HUES64 (cell line): ENCODE measurements at regions not wholly inside any gene's neighbourhood (a gene's known extent, or its start where the extent isn't known, plus 50 kb on each side); places are given as distances from the start of the nearest gene placed in this dataset.
"Not testable (repeated sequence)": the region's sequence is repeated elsewhere in the genome, so short reads cannot be mapped to it uniquely, and the experiment has no call there.

Experiments
- H3K27ac ChIP-seq: 2 replicates; pipeline ENCODE4 v1.7.0; 2013; ENCODE audit warnings: low read depth, low read length, inconsistent platforms
- H3K27me3 ChIP-seq: 2 replicates; pipeline ENCODE4 v1.6.1; 2013; ENCODE audit warnings: mild to moderate bottlenecking, low read length; ENCODE audit not compliant: insufficient read depth
- H3K36me3 ChIP-seq: 2 replicates; pipeline ENCODE4 v1.6.1; 2013; ENCODE audit warnings: mild to moderate bottlenecking, low read length; ENCODE audit not compliant: insufficient read depth
- H3K4me1 ChIP-seq: 2 replicates; pipeline ENCODE4 v1.6.1; 2013; ENCODE audit warnings: mild to moderate bottlenecking, low read length, moderate library complexity; ENCODE audit not compliant: insufficient read depth
- H3K4me3 ChIP-seq: 2 replicates; pipeline ENCODE4 v1.5.1; 2013; ENCODE audit warnings: mild to moderate bottlenecking, low read length, moderate library complexity
- H3K9ac ChIP-seq: 2 replicates; pipeline ENCODE4 v1.6.1; 2013; ENCODE audit warnings: mild to moderate bottlenecking, low read depth, low read length
- H3K9me3 ChIP-seq: 2 replicates; pipeline ENCODE4 v1.6.1; 2013; ENCODE audit warnings: low read depth, low read length; ENCODE audit not compliant: insufficient read depth
- WGBS: fragments of 150-250, 120-280 bp; methylation state at CpG from one replicate; pipeline ENCODE4 v1.1.7; 2013; ENCODE audit warnings: missing lambda C conversion rate; 5-methylcytosine and 5-hydroxymethylcytosine counted together

GRCh38 chr1:47491341-47491753 is 53.5 kb downstream of the FOXD2 start:
- Histone ChIP-seq H3K4me3 (no peak overlapping the region), H3K9me3 (no peaks in the 10 kb centered on the region), H3K9ac (no peak overlapping the region), H3K27ac (no peak overlapping the region), H3K27me3 (peaks cover 26% of the 10 kb centered on the region), H3K36me3 (no peaks in the 10 kb centered on the region), H3K4me1 (no peaks in the 10 kb centered on the region)
- WGBS: 73% methylated on average over 7 of the region's 7 CpGs

GRCh38 chr1:47495176-47495713 is 57.4 kb downstream of the FOXD2 start:
- WGBS: 45% methylated on average over 8 of the region's 8 CpGs
- no peaks in the 10 kb centered on the region for H3K9me3 ChIP-seq
- no peak overlapping the region for H3K27ac ChIP-seq
- H3K4me3 ChIP-seq: no peak overlapping the region
- H3K27me3 ChIP-seq: peaks cover 20% of the 10 kb centered on the region
- no peak overlapping the region for H3K9ac ChIP-seq
- H3K4me1 ChIP-seq: no peaks in the 10 kb centered on the region
- H3K36me3 ChIP-seq: no peaks in the 10 kb centered on the region

GRCh38 chr1:47498551-47498950 is 60.7 kb downstream of the FOXD2 start:
- Histone ChIP-seq H3K36me3 (no peaks in the 10 kb centered on the region), H3K9me3 (no peaks in the 10 kb centered on the region), H3K4me1 (no peaks in the 10 kb centered on the region), H3K27me3 (peaks cover 31% of the 10 kb centered on the region), H3K9ac (no peak overlapping the region), H3K27ac (no peak overlapping the region), H3K4me3 (no peak overlapping the region)
- 89% methylated on average over 3 of the region's 3 CpGs for WGBS

- Histone ChIP-seq H3K4me3 (no peak overlapping the region), H3K27ac (no peak overlapping the region), H3K9ac (no peak overlapping the region), H3K4me1 (no peaks in the 10 kb centered on the region), H3K9me3 (no peaks in the 10 kb centered on the region), H3K36me3 (no peaks in the 10 kb centered on the region), H3K27me3 (peaks cover 25% of the 10 kb centered on the region)
- WGBS: 96% methylated on average over 5 of the region's 5 CpGs
Measured at GRCh38 chr1:47501069-47501468, 63.2 kb downstream of the FOXD2 start.

- no peak overlapping the region for H3K27ac ChIP-seq
- H3K9me3 ChIP-seq: no peaks in the 10 kb centered on the region
- H3K9ac ChIP-seq: no peak overlapping the region
- H3K4me1 ChIP-seq: no peaks in the 10 kb centered on the region
- 84% methylated on average over 12 of the region's 12 CpGs for WGBS
- H3K4me3 ChIP-seq: no peak overlapping the region
- peaks cover 43% of the 10 kb centered on the region for H3K27me3 ChIP-seq
- no peaks in the 10 kb centered on the region for H3K36me3 ChIP-seq
Measured at GRCh38 chr1:47502746-47503370, 65.0 kb downstream of the FOXD2 start.

GRCh38 chr1:47504840-47505239 is 67.0 kb downstream of the FOXD2 start:
- not testable (repeated sequence) for H3K36me3 ChIP-seq, H3K4me3 ChIP-seq, H3K27ac ChIP-seq, H3K4me1 ChIP-seq, H3K9me3 ChIP-seq, H3K9ac ChIP-seq
- peaks cover 56% of the 10 kb centered on the region for H3K27me3 ChIP-seq
- 88% methylated on average over 1 of the region's 4 CpGs for WGBS

GRCh38 chr1:47505267-47505666 is 67.4 kb downstream of the FOXD2 start:
- no peaks in the 10 kb centered on the region for H3K9me3 ChIP-seq
- no peak overlapping the region for H3K27ac ChIP-seq
- H3K4me1 ChIP-seq: no peaks in the 10 kb centered on the region
- H3K27me3 ChIP-seq: peaks cover 61% of the 10 kb centered on the region
- H3K4me3 ChIP-seq: no peak overlapping the region
- H3K9ac ChIP-seq: no peak overlapping the region
- WGBS: 84% methylated on average over 2 of the region's 2 CpGs
- no peaks in the 10 kb centered on the region for H3K36me3 ChIP-seq

- no peaks in the 10 kb centered on the region for H3K4me1 ChIP-seq
- no peaks in the 10 kb centered on the region for H3K9me3 ChIP-seq
- no peaks in the 10 kb centered on the region for H3K36me3 ChIP-seq
- no peak overlapping the region for H3K9ac ChIP-seq
- H3K27ac ChIP-seq: no peak overlapping the region
- WGBS: 94% methylated on average over 1 of the region's 2 CpGs
- no peak overlapping the region for H3K4me3 ChIP-seq
- H3K27me3 ChIP-seq: peaks cover 64% of the 10 kb centered on the region
Measured at GRCh38 chr1:47506053-47506452, 68.2 kb downstream of the FOXD2 start.

GRCh38 chr1:47507144-47507543 is 69.3 kb downstream of the FOXD2 start:
- no peaks in the 10 kb centered on the region for H3K9me3 ChIP-seq
- no peak overlapping the region for H3K9ac ChIP-seq
- H3K27me3 ChIP-seq: peaks cover 68% of the 10 kb centered on the region
- no peaks in the 10 kb centered on the region for H3K4me1 ChIP-seq
- H3K36me3 ChIP-seq: no peaks in the 10 kb centered on the region
- no peak overlapping the region for H3K4me3 ChIP-seq
- H3K27ac ChIP-seq: no peak overlapping the region
- 80% methylated on average over 3 of the region's 3 CpGs for WGBS

- Histone ChIP-seq H3K9me3 (no peaks in the 10 kb centered on the region), H3K36me3 (no peaks in the 10 kb centered on the region), H3K9ac (no peak overlapping the region), H3K27ac (no peak overlapping the region), H3K27me3 (peaks cover 78% of the 10 kb centered on the region), H3K4me1 (no peaks in the 10 kb centered on the region), H3K4me3 (peak overlapping the region; percentile 57)
- 1% methylated on average over 77 of the region's 77 CpGs for WGBS
Measured at GRCh38 chr1:47507881-47508701, 70.2 kb downstream of the FOXD2 start.

GRCh38 chr1:47508702-47509431 is 71.0 kb downstream of the FOXD2 start:
- Histone ChIP-seq H3K27me3 (peaks cover 83% of the 10 kb centered on the region), H3K27ac (no peak overlapping the region), H3K4me3 (peak overlapping the region; percentile 57), H3K4me1 (no peaks in the 10 kb centered on the region), H3K36me3 (no peaks in the 10 kb centered on the region), H3K9me3 (no peaks in the 10 kb centered on the region), H3K9ac (no peak overlapping the region)
- 7% methylated on average over 17 of the region's 18 CpGs for WGBS
